Kidney epithelial cell (primary cell): ENCODE measurements at regions not wholly inside any gene's neighbourhood (a gene's known extent, or its start where the extent isn't known, plus 50 kb on each side); places are given as distances from the start of the nearest gene placed in this dataset.
"Not testable (repeated sequence)": the region's sequence is repeated elsewhere in the genome, so short reads cannot be mapped to it uniquely, and the experiment has no call there.

Source experiments
- DNase-seq: peaks from one replicate; pipeline ENCODE4 v3.0.0-alpha.2; 2010; ENCODE audit warnings: low read depth
- H3K27me3 ChIP-seq: 2 replicates; pipeline ENCODE4 v1.6.0; 2011; ENCODE audit warnings: low read length; ENCODE audit not compliant: control insufficient read depth, insufficient read depth
- H3K36me3 ChIP-seq: 2 replicates; pipeline ENCODE4 v1.5.1; 2011; ENCODE audit warnings: low read length; ENCODE audit not compliant: control insufficient read depth, insufficient read depth
- H3K4me3 ChIP-seq: 2 replicates; pipeline ENCODE4 v1.5.1; 2011; ENCODE audit warnings: low read depth, mild to moderate bottlenecking, control low read depth, low read length
- CTCF ChIP-seq: IDR thresholded peaks from 2 replicates; pipeline ENCODE4 v1.5.1; 2011; ENCODE audit warnings: mild to moderate bottlenecking, moderate library complexity, low read length, control low read depth, inconsistent platforms; ENCODE audit not compliant: insufficient read depth, poor library complexity, severe bottlenecking

GRCh38 chr6:92647630-92648029 is 771.7 kb downstream of the EPHA7 start:
- H3K36me3 ChIP-seq = no peaks in the 10 kb centered on the region
- H3K4me3 ChIP-seq = no peak overlapping the region
- no peak for TF ChIP-seq CTCF
- H3K27me3 ChIP-seq = no peaks in the 10 kb centered on the region
- peak; percentile 19 for DNase-seq

GRCh38 chr6:92644104-92644791 is 775.1 kb downstream of the EPHA7 start:
- H3K36me3 ChIP-seq, DNase-seq, H3K4me3 ChIP-seq, H3K27me3 ChIP-seq: not testable (repeated sequence)
- TF ChIP-seq CTCF = peak; percentile 17

GRCh38 chr6:92635553-92636153 is 783.7 kb downstream of the EPHA7 start:
- DNase-seq = no peak
- Histone ChIP-seq H3K36me3 (no peaks in the 10 kb centered on the region), H3K4me3 (no peak overlapping the region), H3K27me3 (no peaks in the 10 kb centered on the region)
- TF ChIP-seq CTCF = no peak

- DNase-seq = no peak
- H3K27me3 ChIP-seq = no peaks in the 10 kb centered on the region
- H3K36me3 ChIP-seq = no peaks in the 10 kb centered on the region
- no peak overlapping the region for H3K4me3 ChIP-seq
- TF ChIP-seq CTCF = no peak
Measured at GRCh38 chr6:92634561-92634960, 784.8 kb downstream of the EPHA7 start.

- TF ChIP-seq CTCF = no peak
- no peaks in the 10 kb centered on the region for H3K36me3 ChIP-seq
- no peak for DNase-seq
- H3K27me3 ChIP-seq = no peaks in the 10 kb centered on the region
- H3K4me3 ChIP-seq = no peak overlapping the region
Measured at GRCh38 chr6:92623431-92623830, 795.9 kb downstream of the EPHA7 start.

GRCh38 chr6:92617721-92618120 is 801.6 kb downstream of the EPHA7 start:
- Histone ChIP-seq H3K27me3 (no peaks in the 10 kb centered on the region), H3K4me3 (no peak overlapping the region), H3K36me3 (no peaks in the 10 kb centered on the region)
- TF ChIP-seq CTCF = no peak
- DNase-seq = no peak
